ENCODE measurements at regions not wholly inside any gene's neighbourhood (a gene's known extent, or its start where the extent isn't known, plus 50 kb on each side); places are given as distances from the start of the nearest gene placed in this dataset.

GRCh38 chr9:115220319-115221005 lies 102.5 kb upstream of the TNC start:
- Mint-ChIP-seq H3K4me3 (no peak overlapping the region), H3K27ac (no peak overlapping the region), H3K36me3 (ENCODE audit: low read depth) (no peaks in the 10 kb centered on the region), H3K4me1 (peaks cover 8% of the 10 kb centered on the region), H3K9me3 (no peaks in the 10 kb centered on the region), H3K27me3 (ENCODE audit: insufficient read depth) (no peaks in the 10 kb centered on the region)
- Histone ChIP-seq H3K9ac (ENCODE audit: extremely low read depth, low read length, poor library complexity, severe bottlenecking) (no peak overlapping the region), H3K27ac (ENCODE audit: low read depth, low read length) (no peak overlapping the region), H3K4me3 (ENCODE audit: low read length) (no peak overlapping the region), H3K4me1 (ENCODE audit: control insufficient read depth, insufficient read depth, low read length) (no peaks in the 10 kb centered on the region), H3K36me3 (ENCODE audit: control insufficient read depth, insufficient read depth, low read length) (no peaks in the 10 kb centered on the region), H3K9me3 (ENCODE audit: control insufficient read depth, low read length) (no peaks in the 10 kb centered on the region), H3K27me3 (ENCODE audit: control insufficient read depth, insufficient read depth, low read length, poor library complexity, severe bottlenecking) (no peaks in the 10 kb centered on the region)
- no peak for TF ChIP-seq CTCF (conservative IDR thresholded peaks at IDR 0.05)
- 84 to 94% methylated on average over 7 to 8 of the region's 8 CpGs for WGBS, 2 experiments (ENCODE audit: insufficient coverage in 1 of 2, insufficient read length in 1 of 2)
- no peak for DNase-seq

- DNase-seq = no peak
Observed at GRCh38 chr9:115223471-115223870, 105.5 kb upstream of the TNC start.

GRCh38 chr9:115225459-115226116 lies 107.6 kb upstream of the TNC start:
- no peaks in the 10 kb centered on the region for H3K4me1 ChIP-seq (ENCODE audit: control insufficient read depth, insufficient read depth, low read length)
- WGBS, 2 experiments (ENCODE audit: insufficient coverage in 1 of 2, insufficient read length in 1 of 2) = 95 to 100% methylated on average over 3 of the region's 3 CpGs
- no peak overlapping the region for H3K4me3 ChIP-seq (ENCODE audit: low read length)
- peaks cover 10% of the 10 kb centered on the region for H3K9me3 ChIP-seq (ENCODE audit: control insufficient read depth, low read length)
- peaks cover 8% of the 10 kb centered on the region for H3K4me1 Mint-ChIP-seq
- H3K36me3 ChIP-seq (ENCODE audit: control insufficient read depth, insufficient read depth, low read length) = no peaks in the 10 kb centered on the region
- no peak overlapping the region for H3K27ac Mint-ChIP-seq
- no peak for DNase-seq
- no peaks in the 10 kb centered on the region for H3K27me3 ChIP-seq (ENCODE audit: control insufficient read depth, insufficient read depth, low read length, poor library complexity, severe bottlenecking)
- H3K27ac ChIP-seq (ENCODE audit: low read depth, low read length) = no peak overlapping the region
- peaks cover 3% of the 10 kb centered on the region for H3K36me3 Mint-ChIP-seq (ENCODE audit: low read depth)
- TF ChIP-seq CTCF (conservative IDR thresholded peaks at IDR 0.05) = no peak
- no peaks in the 10 kb centered on the region for H3K27me3 Mint-ChIP-seq (ENCODE audit: insufficient read depth)
- H3K9me3 Mint-ChIP-seq = no peaks in the 10 kb centered on the region
- H3K4me3 Mint-ChIP-seq = no peak overlapping the region
- no peak overlapping the region for H3K9ac ChIP-seq (ENCODE audit: extremely low read depth, low read length, poor library complexity, severe bottlenecking)

More at GRCh38 chr9:115223471-115223870, 105.5 kb upstream of the TNC start:
- no peak for TF ChIP-seq CTCF (conservative IDR thresholded peaks at IDR 0.05)
- Histone ChIP-seq H3K4me1 (ENCODE audit: control insufficient read depth, insufficient read depth, low read length) (no peaks in the 10 kb centered on the region), H3K4me3 (ENCODE audit: low read length) (no peak overlapping the region), H3K27me3 (ENCODE audit: control insufficient read depth, insufficient read depth, low read length, poor library complexity, severe bottlenecking) (no peaks in the 10 kb centered on the region), H3K9ac (ENCODE audit: extremely low read depth, low read length, poor library complexity, severe bottlenecking) (no peak overlapping the region), H3K27ac (ENCODE audit: low read depth, low read length) (no peak overlapping the region), H3K9me3 (ENCODE audit: control insufficient read depth, low read length) (no peaks in the 10 kb centered on the region), H3K36me3 (ENCODE audit: control insufficient read depth, insufficient read depth, low read length) (no peaks in the 10 kb centered on the region)
- Mint-ChIP-seq H3K9me3 (no peaks in the 10 kb centered on the region), H3K27ac (no peak overlapping the region), H3K4me1 (peaks cover 8% of the 10 kb centered on the region), H3K4me3 (no peak overlapping the region), H3K27me3 (ENCODE audit: insufficient read depth) (no peaks in the 10 kb centered on the region), H3K36me3 (ENCODE audit: low read depth) (no peaks in the 10 kb centered on the region)
- 86 to 96% methylated on average over 1 to 3 of the region's 3 CpGs for WGBS, 2 experiments (ENCODE audit: insufficient coverage in 1 of 2, insufficient read length in 1 of 2)

All from endodermal cell (in vitro differentiated cells).